H7 (cell line): ENCODE measurements at regions not wholly inside any gene's neighbourhood (a gene's known extent, or its start where the extent isn't known, plus 50 kb on each side); places are given as distances from the start of the nearest gene placed in this dataset.
A peak's percentile ranks its signal among the peaks of the same experiment; 100 is the strongest.

Experiments used
- DNase-seq: peaks from one replicate; pipeline ENCODE4 v3.0.0; 2012
- H3K27me3 ChIP-seq: 2 replicates; pipeline ENCODE4 v1.6.0; 2011; ENCODE audit warnings: mild to moderate bottlenecking, low read length; ENCODE audit not compliant: control insufficient read depth, insufficient read depth
- H3K36me3 ChIP-seq: replicated peaks from 2 replicates; pipeline ENCODE4 v1.5.1; 2011; ENCODE audit warnings: low read length; ENCODE audit not compliant: control insufficient read depth, insufficient read depth
- H3K4me3 ChIP-seq: 2 replicates; pipeline ENCODE4 v1.5.1; 2011; ENCODE audit warnings: low read depth, mild to moderate bottlenecking, control low read depth, low read length, moderate library complexity; ENCODE audit not compliant: insufficient read depth

DNA sequence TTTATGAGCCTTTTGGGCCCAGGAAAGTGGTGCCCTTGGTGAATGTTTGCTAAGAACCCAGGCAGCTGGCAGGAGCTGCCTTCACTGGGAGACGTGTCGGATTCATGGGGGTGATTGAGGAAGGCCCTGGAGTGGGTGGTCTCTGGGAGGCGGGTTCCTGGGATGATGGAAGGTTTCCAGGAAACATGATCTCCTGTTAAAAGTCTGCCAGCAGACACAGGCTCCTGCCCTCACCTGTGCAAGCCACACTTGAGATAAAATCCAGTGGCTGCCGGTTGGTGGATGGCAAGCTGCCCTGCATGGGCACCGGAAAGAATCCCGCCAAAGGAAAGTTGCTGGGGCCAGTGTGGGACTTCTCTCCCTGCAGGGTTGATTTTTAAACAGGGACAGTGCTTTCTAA lies 189.0 kb upstream of the CIBAR2 start:
- Histone ChIP-seq H3K36me3 (no peaks in the 10 kb centered on the region), H3K4me3 (no peak overlapping the region), H3K27me3 (no peaks in the 10 kb centered on the region; the same call in 1 of the 2 replicates)
- DNase-seq: no peak

DNA sequence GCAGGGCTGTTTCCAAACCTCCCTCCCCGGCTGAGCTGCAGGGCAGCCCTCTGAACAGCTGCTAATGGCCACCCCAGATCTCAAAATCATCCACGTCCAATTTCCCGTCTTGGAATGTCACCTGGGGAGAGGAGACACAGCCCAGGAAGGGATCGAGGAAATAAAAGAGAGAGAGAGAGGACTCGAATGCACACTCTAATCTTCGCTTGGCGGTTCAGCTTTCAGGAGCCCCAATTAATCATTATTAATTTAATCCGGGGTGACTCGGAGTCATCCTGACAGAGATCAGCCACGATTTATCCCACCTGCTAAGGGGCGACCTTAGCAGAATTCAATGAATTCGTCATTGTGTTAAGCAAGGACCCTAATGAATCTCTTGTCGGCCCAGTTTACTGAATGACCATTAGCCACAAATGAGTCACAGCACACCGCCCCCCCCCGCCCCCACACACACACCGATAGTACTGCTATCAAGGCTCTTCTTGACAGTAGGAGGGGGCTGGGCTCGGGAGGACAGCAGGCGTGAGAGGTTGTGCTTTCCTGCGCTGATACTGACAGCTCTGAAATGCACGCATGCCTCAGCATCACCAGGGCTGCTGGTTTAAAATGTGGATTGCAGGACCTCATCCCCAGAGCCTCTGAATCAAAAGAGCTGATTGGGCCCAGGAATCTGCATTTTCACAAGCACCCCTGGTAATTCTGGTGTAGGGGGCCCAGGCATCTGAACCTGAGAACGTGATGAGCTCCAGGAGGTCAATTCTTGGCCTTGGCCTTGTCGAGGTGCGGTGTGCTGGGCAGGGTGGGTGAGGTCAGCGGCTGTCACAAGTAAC lies 190.0 kb upstream of the CIBAR2 start:
- no peak overlapping the region for H3K4me3 ChIP-seq
- peak; percentile 70 for DNase-seq
- H3K36me3 ChIP-seq: no peaks in the 10 kb centered on the region
- no peaks in the 10 kb centered on the region; the same call in 1 of the 2 replicates for H3K27me3 ChIP-seq

DNA sequence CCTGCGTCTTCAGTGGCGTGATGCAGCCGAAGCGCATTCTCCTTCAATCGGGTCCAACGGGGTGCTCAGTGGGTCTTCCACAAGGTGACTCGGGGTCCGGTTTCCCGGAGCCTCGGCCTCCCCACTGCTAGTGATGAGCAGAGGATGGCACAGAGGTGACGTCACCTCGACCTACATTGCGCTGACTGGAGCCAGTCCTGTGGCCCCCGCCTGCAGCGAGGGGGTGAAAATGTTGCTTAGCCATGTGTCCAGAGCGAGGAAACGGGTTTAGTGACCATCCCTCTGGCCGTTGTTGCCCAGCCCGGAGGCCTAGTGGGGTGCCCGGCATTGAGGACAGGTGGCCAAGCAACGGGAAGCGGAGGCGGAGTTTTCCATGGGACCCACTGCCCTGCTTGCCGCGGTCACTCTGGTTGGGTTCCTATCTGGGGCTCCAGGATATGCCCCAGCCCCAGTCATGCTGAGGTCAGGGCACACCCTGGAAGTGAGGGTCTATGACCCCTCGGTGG lies 190.6 kb upstream of the CIBAR2 start:
- H3K4me3 ChIP-seq: peak overlapping the region; percentile 6; the same call in 1 of the 2 replicates
- H3K27me3 ChIP-seq: no peaks in the 10 kb centered on the region; the same call in 1 of the 2 replicates
- H3K36me3 ChIP-seq: no peaks in the 10 kb centered on the region
- DNase-seq: no peak

DNA sequence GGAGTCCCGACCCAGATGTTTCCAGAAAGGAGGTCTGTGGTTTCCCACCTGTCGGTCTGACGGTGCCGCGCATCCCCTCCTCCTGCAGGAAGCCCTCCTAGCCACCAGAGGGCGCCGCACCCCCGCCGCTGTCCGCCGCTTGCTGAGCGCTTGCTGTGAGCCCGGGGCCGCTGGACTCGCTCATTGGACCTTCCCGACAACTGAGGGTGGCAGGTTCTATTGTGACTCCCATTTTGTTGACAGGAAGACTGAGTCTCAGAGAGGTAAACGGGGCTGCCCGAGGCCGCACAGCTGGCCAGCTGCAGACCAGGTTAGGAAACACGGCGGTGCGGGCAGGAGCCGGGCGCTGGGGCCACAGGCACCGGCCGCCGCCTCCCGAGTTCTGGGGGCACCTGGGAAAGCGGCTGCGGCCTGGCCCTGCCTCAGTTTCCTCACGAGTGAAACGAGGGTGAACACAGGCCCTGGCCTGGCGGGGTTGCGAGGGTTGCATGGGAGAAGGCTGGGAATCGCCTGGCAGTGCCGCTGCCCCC lies 191.1 kb upstream of the CIBAR2 start:
- DNase-seq: peak; percentile 96
- H3K27me3 ChIP-seq: no peaks in the 10 kb centered on the region; the same call in 1 of the 2 replicates
- H3K36me3 ChIP-seq: no peaks in the 10 kb centered on the region
- H3K4me3 ChIP-seq: peak overlapping the region; percentile 6; the same call in 1 of the 2 replicates

DNA sequence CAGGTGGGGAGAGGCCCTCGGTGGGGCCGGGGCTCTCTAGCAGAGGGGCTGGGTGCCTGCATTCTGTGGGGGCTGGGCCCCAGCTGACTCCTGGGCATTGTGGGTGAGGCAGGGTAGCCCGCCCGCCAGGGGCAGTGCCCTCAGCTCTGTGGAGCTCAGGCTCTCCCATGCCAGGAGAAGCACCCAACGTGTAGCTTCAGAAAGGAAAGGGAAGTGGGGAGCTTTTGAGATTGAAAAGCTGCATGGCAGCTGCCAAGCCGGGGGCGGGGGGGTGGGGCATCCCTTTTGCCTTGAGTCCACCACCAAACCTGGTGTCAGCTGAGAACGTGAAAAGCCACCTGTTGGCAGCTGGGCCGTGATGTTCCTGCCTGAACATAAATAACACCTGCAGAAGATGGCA lies 192.1 kb upstream of the CIBAR2 start:
- Histone ChIP-seq H3K4me3 (no peak overlapping the region), H3K27me3 (no peaks in the 10 kb centered on the region; the same call in 1 of the 2 replicates), H3K36me3 (no peaks in the 10 kb centered on the region)
- no peak for DNase-seq

DNA sequence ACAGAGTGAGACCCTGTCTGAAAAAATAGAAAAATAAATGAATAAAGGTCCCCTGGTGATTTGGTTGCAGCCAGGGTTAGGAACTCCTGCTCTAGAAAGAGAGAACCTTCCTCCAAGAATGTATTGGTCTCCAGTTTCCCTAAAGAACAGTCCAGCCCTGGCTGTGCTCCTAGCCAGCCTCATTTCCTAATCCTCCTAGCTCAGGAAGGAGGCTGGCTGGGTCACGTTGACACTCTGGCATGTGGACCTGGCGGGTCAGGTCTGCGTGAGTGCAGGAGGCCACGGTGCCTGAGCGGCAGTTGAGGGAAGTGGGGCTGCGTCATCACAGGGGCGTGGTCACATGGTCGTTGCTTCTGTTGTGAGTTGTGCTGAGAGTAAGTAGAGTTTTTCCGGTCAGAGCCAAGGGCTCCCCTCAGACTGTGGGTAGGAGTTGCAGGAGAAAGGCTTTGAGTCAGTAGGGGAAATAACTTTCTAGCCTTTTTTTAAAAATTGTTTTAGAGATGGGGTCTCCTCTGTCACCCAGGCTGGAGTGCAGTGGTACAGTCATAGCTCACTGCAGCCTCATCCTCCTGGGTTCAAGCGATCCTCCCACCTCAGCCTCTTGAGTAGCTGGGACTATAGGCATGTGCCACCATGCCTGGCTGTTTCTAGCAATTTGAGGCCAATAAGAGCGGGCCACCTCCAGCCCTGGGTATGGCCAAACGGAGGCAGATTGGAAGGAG lies 194.0 kb upstream of the CIBAR2 start:
- Histone ChIP-seq H3K36me3 (no peaks in the 10 kb centered on the region), H3K4me3 (no peak overlapping the region), H3K27me3 (no peaks in the 10 kb centered on the region; the same call in 1 of the 2 replicates)
- peak; percentile 68 for DNase-seq

DNA sequence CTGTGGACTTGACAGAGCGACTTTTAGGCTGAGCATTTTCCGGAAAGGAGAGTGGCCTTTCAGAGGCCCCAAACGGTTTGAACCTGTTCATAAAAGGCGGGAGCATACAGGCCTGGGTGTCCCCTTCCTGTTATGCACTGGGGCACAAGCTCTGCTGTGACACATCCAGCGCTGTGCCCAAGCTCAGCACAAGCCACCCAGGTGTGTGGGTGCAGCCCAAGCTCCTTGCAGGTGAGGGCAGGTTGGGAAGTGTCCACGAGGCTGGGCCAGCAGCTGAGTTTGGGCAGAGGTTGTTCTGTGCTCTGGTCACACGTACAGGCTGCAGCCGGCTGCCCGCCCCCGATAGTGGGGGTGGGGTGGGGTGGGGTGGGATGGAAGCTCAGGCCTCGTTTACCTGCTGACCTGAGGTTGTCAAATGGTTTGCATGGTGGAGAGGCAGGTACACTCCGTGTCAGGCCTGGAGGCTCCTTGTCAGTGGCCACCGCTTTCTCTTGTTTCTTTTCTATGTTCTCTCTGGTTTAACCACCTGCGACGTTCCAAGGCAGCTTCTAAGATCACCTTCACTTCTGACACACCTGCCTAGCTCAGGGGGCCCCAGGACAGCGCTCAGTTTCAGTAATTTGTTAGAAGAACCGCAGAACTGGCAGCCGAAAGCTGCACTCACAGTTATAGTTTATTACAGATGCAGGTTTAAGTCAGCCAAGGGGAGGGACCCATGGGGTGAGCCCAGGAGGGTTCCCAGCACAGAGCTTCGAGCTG lies 194.7 kb upstream of the CIBAR2 start:
- Histone ChIP-seq H3K4me3 (no peak overlapping the region), H3K36me3 (no peaks in the 10 kb centered on the region), H3K27me3 (no peaks in the 10 kb centered on the region; the same call in 1 of the 2 replicates)
- no peak for DNase-seq

DNA sequence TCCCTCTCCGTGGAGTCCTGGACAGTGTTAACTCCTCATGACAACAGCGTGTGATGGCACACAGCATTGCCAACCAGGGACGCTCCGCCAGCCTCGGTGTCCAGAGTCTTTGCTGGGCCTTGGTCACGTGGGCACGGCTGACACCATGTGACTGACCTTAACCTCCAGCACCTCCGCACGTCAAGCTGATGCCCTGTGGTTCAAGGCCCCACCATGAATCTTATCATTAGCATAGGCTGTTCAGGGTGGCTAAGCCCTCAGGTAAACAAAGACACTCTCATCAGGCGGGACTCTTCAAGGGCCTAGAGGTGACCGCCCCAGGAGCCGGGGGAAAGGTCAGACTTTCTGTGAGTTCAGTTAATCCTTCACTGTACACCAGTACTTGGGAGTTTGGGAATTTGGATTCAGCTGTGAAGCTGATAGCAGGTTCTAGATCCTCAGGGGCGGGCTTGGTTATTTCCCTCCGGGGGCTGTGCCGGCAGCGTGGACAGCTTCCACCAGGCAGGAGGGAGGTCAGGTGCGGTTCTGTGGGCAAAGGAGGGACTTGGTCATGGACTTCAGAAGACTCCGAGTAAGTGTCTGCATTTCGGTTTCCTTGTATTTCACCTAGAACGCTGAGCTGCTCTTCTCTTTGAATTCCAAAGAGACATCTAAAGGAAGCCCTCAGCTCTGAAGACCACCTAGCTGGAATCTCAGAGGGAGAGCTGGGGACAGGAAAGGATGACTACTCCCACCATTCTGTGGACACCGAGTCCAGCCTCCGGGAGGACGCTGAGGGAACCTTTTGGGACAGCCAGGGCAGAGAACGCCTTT lies 195.5 kb upstream of the CIBAR2 start:
- Histone ChIP-seq H3K36me3 (no peaks in the 10 kb centered on the region), H3K27me3 (no peaks in the 10 kb centered on the region; the same call in 1 of the 2 replicates), H3K4me3 (no peak overlapping the region)
- no peak for DNase-seq

DNA sequence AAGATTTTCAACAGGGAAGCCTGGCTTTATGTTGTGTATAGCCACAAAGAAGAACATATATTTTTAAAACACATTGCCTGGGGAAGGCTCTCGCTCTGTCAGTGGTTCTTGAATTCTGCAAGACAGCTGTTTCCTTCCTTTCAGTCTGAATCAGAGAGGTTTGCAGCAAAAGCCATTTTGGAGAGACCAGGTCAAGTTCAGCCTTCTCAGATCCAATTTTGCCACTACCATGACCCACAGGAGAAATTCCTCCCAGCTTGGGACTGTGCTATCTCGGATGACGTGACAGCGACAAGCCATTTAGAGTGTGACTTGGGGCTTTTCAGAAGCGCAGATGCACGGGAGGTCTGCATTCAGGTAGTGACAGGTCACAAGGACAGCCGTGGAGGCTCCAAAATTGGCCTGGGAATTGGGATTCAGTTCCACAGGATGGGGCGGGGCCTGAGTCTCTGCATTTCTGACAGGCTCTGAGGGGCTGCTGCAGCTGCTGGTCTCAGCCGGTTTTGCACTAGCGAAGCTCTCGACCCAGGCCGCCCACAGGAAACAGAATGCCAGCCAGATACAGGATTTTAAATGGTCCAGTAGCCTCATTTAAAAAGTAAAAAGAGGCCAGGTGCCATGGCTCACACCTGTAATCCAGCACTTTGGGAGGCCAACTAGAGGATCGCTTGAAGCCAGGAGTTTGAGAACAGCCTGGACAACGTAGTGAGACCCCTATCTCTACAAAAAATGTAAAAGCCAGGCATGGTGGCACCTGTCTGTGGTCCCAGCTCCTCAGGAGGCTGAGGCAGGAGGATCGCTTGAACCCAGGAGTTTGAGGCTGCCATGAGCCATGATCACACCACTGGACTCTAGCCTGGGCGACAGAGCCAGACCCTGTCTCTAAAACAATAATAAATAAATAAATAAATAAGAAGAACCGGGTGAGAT lies 196.6 kb upstream of the CIBAR2 start:
- no peak for DNase-seq

DNA sequence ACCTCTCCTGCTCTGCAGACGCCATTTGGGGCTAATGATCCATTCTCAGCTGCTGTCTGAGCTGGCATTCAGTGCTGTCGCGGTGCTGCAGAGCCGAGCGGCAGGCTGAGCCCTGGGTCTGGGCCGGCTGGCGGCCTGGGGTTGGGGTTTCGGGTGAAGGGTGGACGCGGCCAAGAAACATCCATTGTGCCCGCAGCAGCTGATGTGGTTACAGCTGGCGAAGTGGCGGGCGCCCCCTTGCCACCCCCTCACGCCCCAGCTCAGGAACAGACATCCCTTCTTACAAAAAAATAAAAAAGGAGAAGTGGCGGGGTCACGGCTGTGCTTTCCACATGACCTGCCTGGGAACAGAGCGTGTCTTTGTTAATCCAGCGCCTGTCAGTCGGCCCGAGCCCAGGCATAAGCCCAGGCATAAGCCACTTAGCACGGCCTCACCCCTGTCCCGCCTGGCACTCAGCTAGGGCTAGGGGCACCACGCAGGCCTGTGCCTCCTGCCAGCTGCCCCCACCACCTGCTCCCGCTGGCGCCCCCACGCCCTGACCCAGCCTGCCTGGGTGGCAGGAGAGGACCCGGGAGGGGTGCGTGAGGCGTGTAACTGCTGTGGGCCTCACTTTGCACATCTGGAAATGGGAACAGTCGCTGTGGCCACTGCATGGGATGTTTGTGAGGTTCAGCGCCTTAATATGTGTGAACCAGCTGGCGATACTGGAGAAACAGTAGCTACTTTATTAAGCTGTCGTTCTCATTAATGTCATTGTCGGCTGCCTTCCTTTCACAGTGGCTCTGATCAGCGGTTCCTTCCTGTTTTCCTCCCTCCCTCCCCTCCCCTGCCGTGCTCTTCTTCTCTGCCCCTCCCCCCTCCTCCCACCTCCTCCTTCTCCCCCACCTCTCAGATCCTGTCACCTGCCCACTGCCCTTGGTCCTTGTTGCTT lies 197.7 kb upstream of the CIBAR2 start:
- Histone ChIP-seq H3K36me3 (no peaks in the 10 kb centered on the region), H3K4me3 (no peak overlapping the region), H3K27me3 (no peaks in the 10 kb centered on the region; the same call in 1 of the 2 replicates)
- peak; percentile 86 for DNase-seq

More for the DNA sequence above, 196.6 kb upstream of the CIBAR2 start:
- Histone ChIP-seq H3K4me3 (no peak overlapping the region), H3K36me3 (no peaks in the 10 kb centered on the region), H3K27me3 (no peaks in the 10 kb centered on the region; the same call in 1 of the 2 replicates)

DNA sequence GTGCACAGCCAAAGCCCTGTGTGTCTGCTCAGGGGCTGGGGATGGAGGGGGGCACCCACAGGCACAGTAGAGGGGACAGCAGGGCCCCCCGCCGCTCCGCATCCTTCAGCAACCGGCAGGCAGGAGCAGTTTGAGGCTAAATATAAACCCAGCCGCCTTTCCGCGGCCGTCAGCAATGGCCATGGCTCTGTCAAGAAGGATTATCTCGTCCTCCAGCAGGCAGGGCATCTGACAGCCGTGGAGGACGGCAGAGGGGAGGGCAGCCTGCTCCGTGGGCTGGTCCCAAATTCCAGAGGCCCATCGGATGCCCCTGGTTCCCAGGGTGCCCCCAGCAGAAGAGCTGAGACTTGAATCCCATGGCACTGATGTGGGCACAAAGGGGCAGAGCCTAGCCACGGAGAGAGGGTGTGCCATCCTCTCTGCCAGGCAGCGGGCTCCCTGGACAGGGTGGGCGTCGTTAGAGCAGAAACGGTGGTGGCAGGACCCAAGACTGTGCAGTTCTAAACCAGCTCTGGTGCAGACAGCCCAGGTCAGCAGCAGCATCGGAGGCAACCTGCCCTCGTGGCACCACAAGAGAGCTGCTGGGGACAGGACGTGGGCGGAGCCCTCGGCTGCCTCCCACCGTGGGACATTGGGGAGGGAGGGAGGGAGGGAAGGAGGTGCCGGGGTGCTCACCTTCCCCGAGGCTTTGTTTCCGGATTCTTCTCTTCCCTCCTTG lies 198.8 kb upstream of the CIBAR2 start:
- DNase-seq: peak; percentile 80
- H3K4me3 ChIP-seq: no peak overlapping the region
- no peaks in the 10 kb centered on the region; the same call in 1 of the 2 replicates for H3K27me3 ChIP-seq

More for the DNA sequence above, 198.8 kb upstream of the CIBAR2 start:
- no peaks in the 10 kb centered on the region for H3K36me3 ChIP-seq
